MCF 10A (cell line): ENCODE measurements at regions not wholly inside any gene's neighbourhood (a gene's known extent, or its start where the extent isn't known, plus 50 kb on each side); places are given as distances from the start of the nearest gene placed in this dataset.
"Not testable (repeated sequence)": the region's sequence is repeated elsewhere in the genome, so short reads cannot be mapped to it uniquely, and the experiment has no call there.

Experiments used
- BruUV-seq: library from RNA; stranded (reverse); fragments of 400-500 nt; replicated peaks from 2 replicates; lab custom pipeline; 2021; lab: Mats Ljungman, UMichigan
- CTCF ChIA-PET: fragments of 300-600 bp; sonication (Branson Sonifier 250); formaldehyde crosslinking; extraction: SDS; loops from one replicate; lab custom pipeline; 2021; ENCODE audit warnings: antibody characterized with exemption, inconsistent platforms; lab: Yijun Ruan, JAX
- POLR2A ChIA-PET: fragments of 300-600, 350-650 bp; sonication (Branson Sonifier 250); formaldehyde crosslinking; extraction: SDS; loops from one replicate; lab custom pipeline; 2020; ENCODE audit warnings: antibody characterized with exemption, inconsistent platforms; lab: Yijun Ruan, JAX
- DNase-seq: peaks from one replicate; pipeline ENCODE4 v3.0.0-alpha.2; 2018; ENCODE audit not compliant: unreplicated experiment
- H3K27ac Mint-ChIP-seq: one replicate; pipeline ENCODE4 v1.8.0; 2022; ENCODE audit warnings: mild to moderate bottlenecking, low read depth, mixed read lengths; ENCODE audit not compliant: unreplicated experiment
- H3K27me3 Mint-ChIP-seq: one replicate; pipeline ENCODE4 v1.8.0; 2022; ENCODE audit warnings: mixed read lengths; ENCODE audit not compliant: insufficient read depth, unreplicated experiment
- H3K36me3 Mint-ChIP-seq: one replicate; pipeline ENCODE4 v1.8.0; 2022; ENCODE audit warnings: mild to moderate bottlenecking, moderate library complexity, mixed read lengths; ENCODE audit not compliant: insufficient read depth, unreplicated experiment
- H3K4me1 Mint-ChIP-seq: one replicate; pipeline ENCODE4 v1.8.0; 2022; ENCODE audit warnings: mixed read lengths; ENCODE audit not compliant: insufficient read depth, unreplicated experiment
- H3K4me3 Mint-ChIP-seq: one replicate; pipeline ENCODE4 v1.8.0; 2022; ENCODE audit warnings: mild to moderate bottlenecking, moderate library complexity, mixed read lengths; ENCODE audit not compliant: unreplicated experiment
- H3K9me3 Mint-ChIP-seq: one replicate; pipeline ENCODE4 v1.8.0; 2022; ENCODE audit warnings: mixed read lengths; ENCODE audit not compliant: unreplicated experiment
- intact Hi-C: fragments of 100-400 bp; cut with micrococcal nuclease; formaldehyde crosslinking; loops from 2 replicates; pipeline ENCODE4 v1.14.1; 2022
- TF ChIP-seq, protein P1 (sequence below): fragments of 200-600 bp; IDR thresholded peaks from one replicate; pipeline ENCODE4 v1.8.0; 2022; ENCODE audit warnings: antibody characterized with exemption, mild to moderate bottlenecking; ENCODE audit not compliant: unreplicated experiment

DNA sequence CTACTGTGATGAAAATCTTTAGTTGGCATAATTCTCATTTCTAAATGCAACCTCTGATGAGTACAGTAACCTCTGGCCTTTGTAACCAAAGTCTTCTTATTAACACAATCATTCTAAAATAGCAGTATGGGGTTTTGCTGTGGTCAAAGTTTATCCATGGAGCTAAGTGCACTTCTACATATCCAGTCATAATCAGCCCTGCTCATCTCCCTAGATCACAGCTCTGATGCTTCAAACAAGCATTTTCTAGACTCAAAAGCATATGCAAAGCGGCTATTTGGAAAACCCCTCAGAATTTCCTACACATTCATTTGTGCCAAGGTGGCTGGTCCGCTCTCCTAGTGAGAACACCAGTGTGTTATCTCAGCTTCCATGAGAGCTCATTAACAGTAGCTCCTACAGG lies 418.6 kb downstream of the MRPL39 start:
- Mint-ChIP-seq H3K36me3 (no peaks in the 10 kb centered on the region), H3K9me3 (no peaks in the 10 kb centered on the region), H3K4me3 (no peak overlapping the region), H3K27ac (no peak overlapping the region), H3K27me3 (no peaks in the 10 kb centered on the region), H3K4me1 (no peaks in the 10 kb centered on the region)
- no peak for DNase-seq
- CTCF ChIA-PET, result no interaction called here
- BruUV-seq, result no TSS peak
- intact Hi-C loops, result no loop called here
- POLR2A ChIA-PET, result no interaction called here
- TF ChIP-seq, protein P1, sequence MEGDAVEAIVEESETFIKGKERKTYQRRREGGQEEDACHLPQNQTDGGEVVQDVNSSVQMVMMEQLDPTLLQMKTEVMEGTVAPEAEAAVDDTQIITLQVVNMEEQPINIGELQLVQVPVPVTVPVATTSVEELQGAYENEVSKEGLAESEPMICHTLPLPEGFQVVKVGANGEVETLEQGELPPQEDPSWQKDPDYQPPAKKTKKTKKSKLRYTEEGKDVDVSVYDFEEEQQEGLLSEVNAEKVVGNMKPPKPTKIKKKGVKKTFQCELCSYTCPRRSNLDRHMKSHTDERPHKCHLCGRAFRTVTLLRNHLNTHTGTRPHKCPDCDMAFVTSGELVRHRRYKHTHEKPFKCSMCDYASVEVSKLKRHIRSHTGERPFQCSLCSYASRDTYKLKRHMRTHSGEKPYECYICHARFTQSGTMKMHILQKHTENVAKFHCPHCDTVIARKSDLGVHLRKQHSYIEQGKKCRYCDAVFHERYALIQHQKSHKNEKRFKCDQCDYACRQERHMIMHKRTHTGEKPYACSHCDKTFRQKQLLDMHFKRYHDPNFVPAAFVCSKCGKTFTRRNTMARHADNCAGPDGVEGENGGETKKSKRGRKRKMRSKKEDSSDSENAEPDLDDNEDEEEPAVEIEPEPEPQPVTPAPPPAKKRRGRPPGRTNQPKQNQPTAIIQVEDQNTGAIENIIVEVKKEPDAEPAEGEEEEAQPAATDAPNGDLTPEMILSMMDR, result no peak

GRCh38 chr21:25186273-25186672 lies 421.0 kb downstream of the MRPL39 start:
- no TSS peak for BruUV-seq
- Mint-ChIP-seq H3K36me3 (no peaks in the 10 kb centered on the region), H3K9me3 (no peaks in the 10 kb centered on the region), H3K4me1 (no peaks in the 10 kb centered on the region), H3K27ac (no peak overlapping the region), H3K4me3 (no peak overlapping the region), H3K27me3 (no peaks in the 10 kb centered on the region)
- DNase-seq, result no peak
- ChIA-PET POLR2A (no interaction called here), CTCF (interaction anchor here (0.8 kb wide), 1 partner anchor 292 kb away, joined by 4 read pairs; no protein-coding TSS in a partner anchor)
- intact Hi-C loops, result no loop called here
- TF ChIP-seq, protein P1, result no peak

DNA sequence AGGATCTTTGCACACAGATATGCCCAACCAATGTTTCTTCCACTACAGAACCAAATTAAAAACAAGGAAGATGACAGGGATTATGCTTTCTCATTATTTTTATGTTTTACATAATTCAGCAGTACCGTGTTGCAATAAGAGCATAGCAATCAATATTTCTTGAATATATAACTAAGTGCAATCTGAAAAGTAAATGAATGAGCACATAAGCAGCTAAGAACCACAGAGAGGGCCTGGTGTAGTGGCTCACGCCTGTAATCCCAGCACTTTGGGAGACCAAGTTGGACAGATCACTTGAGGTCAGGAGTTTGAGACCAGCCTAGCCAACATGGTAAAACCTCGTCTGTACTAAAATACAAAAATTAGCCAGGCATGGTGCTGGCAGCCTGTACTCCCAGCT lies 423.7 kb downstream of the MRPL39 start:
- TF ChIP-seq, protein P1, result no peak
- no peaks in the 10 kb centered on the region for H3K27me3 Mint-ChIP-seq
- DNase-seq, result no peak
- no peaks in the 10 kb centered on the region for H3K9me3 Mint-ChIP-seq
- CTCF ChIA-PET, result no interaction called here
- intact Hi-C loops, result no loop called here
- H3K27ac Mint-ChIP-seq, result no peak overlapping the region
- POLR2A ChIA-PET, result interaction anchor here (0.6 kb wide), 1 partner anchor 151 kb away, joined by 3 read pairs; no protein-coding TSS in a partner anchor
- no peak overlapping the region for H3K4me3 Mint-ChIP-seq
- H3K36me3 Mint-ChIP-seq, result no peaks in the 10 kb centered on the region
- BruUV-seq, result no TSS peak
- peaks cover 8% of the 10 kb centered on the region for H3K4me1 Mint-ChIP-seq

- POLR2A ChIA-PET, result interaction anchor here (0.6 kb wide), 1 partner anchor 71 kb away, joined by 3 read pairs; no protein-coding TSS in a partner anchor
- not testable (repeated sequence) for H3K9me3 Mint-ChIP-seq, H3K4me3 Mint-ChIP-seq
Observed at GRCh38 chr21:25181690-25182089, 425.6 kb downstream of the MRPL39 start.

More at GRCh38 chr21:25181690-25182089, 425.6 kb downstream of the MRPL39 start:
- BruUV-seq, H3K27me3 Mint-ChIP-seq, H3K27ac Mint-ChIP-seq, H3K36me3 Mint-ChIP-seq, DNase-seq, H3K4me1 Mint-ChIP-seq, intact Hi-C loops: not testable (repeated sequence)
- CTCF ChIA-PET, result interaction anchor here (0.7 kb wide), 2 partner anchors 10 to 158 kb away, joined by 3 read pairs; no protein-coding TSS in a partner anchor
